Ovary (tissue), 3 donors: ENCODE measurements at regions not wholly inside any gene's neighbourhood (a gene's known extent, or its start where the extent isn't known, plus 50 kb on each side); places are given as distances from the start of the nearest gene placed in this dataset.
"Not testable (repeated sequence)": the region's sequence is repeated elsewhere in the genome, so short reads cannot be mapped to it uniquely, and the experiment has no call there.

Experiments used
- CTCF ChIP-seq, 3 donors: fragments of 450-650 bp in 2 of 3; fragments of 200-600 bp in 1 of 3; IDR thresholded peaks; one replicate each; pipeline versions ENCODE4 v1.5.1 to v1.8.0; 2016 to 2022; ENCODE audit warnings: antibody characterized with exemption in 3 of 3, mild to moderate bottlenecking in 1 of 3
- EP300 ChIP-seq: sonication (generic); formaldehyde crosslinking; IDR thresholded peaks from one replicate; pipeline ENCODE4 v1.6.1; 2017; ENCODE audit warnings: antibody characterized with exemption
- POLR2A ChIP-seq: fragments of 450-650 bp; IDR thresholded peaks from one replicate; pipeline ENCODE4 v1.6.1; 2017; ENCODE audit warnings: antibody characterized with exemption, mild to moderate bottlenecking, moderate library complexity
- donor health status: DM: no; HTN: no; CAD: no.

- TF ChIP-seq POLR2A; CTCF (IDR thresholded peaks at IDR 0.05); EP300: not testable (repeated sequence)
These were observed 78.8 kb downstream of the TOMM20 start for GRCh38 chr1:235049716-235050378.
